NCI-H2029 treated with DMSO at 0.1 percent for 48 hours (cell line): ENCODE measurements at regions not wholly inside any gene's neighbourhood (a gene's known extent, or its start where the extent isn't known, plus 50 kb on each side); places are given as distances from the start of the nearest gene placed in this dataset.
"Not testable (repeated sequence)": the region's sequence is repeated elsewhere in the genome, so short reads cannot be mapped to it uniquely, and the experiment has no call there.

ENCODE experiments used
- DNase-seq: peaks from one replicate; lab custom pipeline; 2025; lab: John Stamatoyannopoulos, UW

GRCh38 chr6:85010865-85011264 lies 246.5 kb upstream of the TBX18 start:
- DNase-seq = no peak

DNA sequence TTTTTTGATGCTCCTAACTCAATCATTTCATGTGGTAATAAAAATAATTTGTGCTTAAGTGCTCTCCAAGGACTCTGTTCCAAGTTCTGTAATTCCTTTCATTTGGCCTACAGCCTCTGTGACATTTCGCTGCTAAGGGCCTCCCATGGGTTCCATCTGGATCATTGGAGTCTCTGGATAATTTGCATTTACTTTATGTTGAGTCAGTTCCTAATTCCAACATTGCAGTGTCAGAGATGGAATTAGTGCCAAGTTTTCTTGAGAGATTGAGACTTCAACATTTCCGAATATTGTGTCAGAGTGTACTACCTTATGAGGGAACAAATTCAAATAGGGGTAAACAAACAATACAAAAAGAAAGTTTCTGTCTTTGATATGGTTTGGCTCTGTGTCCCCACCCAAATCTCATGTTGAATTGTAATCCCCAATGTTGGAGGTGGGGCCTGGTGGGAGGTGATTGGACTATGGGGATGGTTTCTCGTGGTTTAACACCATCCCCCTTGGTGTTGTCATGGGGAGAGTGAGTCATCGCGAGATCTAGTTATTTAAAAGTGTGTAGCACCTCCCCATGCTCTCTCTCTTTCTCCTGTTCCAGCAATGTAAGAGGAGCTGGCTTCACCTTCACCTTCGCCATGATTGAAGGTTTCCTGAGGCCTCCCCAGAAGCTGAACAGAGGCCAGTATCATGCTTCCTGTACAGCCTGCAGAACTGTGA lies 244.1 kb upstream of the TBX18 start:
- no peak for DNase-seq

DNA sequence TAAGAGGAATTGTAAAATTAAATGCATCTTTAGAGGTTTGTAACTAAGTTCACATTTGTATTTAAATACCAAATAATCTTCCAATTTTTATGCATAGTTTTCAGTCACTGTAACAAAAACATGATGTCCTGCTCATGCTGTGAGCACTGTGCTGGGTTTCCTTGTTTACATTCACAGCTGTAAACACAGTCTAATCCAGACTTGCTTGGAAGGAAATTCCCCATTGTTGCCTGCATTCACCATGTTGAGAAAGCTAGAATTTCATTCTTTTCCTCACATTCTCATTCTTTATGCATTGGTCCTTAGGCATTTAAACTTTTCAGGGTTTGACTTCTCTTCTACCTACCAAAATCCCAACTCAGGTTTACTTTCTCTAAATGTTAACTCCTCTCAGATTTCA lies 242.0 kb upstream of the TBX18 start:
- DNase-seq = no peak

- no peak for DNase-seq
Observed at GRCh38 chr6:85005494-85005893, 241.1 kb upstream of the TBX18 start.

- DNase-seq = no peak
Observed at GRCh38 chr6:85004361-85004995, 240.1 kb upstream of the TBX18 start.

GRCh38 chr6:85002847-85003246 lies 238.4 kb upstream of the TBX18 start:
- no peak for DNase-seq

- no peak for DNase-seq
Observed at GRCh38 chr6:85000001-85000400, 235.6 kb upstream of the TBX18 start.

- no peak for DNase-seq
Observed at GRCh38 chr6:84998223-84998622, 233.8 kb upstream of the TBX18 start.

DNA sequence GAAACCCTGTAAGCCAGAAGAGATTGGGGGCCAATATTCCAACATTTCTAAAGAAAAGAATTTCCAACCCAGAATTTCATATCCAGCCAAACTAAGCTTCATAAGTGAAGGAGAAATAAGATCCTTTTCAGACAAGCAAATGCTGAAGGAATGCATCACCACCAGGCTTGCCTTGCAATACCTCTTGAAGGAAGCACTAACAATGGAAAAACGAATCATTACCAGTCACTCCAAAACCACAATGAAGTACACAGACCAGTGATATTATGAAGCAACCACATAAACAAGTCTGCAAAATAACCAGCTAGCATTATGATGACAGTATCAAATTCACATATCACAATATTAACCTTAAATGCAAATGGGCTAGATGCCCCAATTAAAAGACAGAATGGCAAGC lies 224.4 kb upstream of the TBX18 start:
- not testable (repeated sequence) for DNase-seq

- DNase-seq = not testable (repeated sequence)
Observed at GRCh38 chr6:84985490-84985889, 221.1 kb upstream of the TBX18 start.

DNA sequence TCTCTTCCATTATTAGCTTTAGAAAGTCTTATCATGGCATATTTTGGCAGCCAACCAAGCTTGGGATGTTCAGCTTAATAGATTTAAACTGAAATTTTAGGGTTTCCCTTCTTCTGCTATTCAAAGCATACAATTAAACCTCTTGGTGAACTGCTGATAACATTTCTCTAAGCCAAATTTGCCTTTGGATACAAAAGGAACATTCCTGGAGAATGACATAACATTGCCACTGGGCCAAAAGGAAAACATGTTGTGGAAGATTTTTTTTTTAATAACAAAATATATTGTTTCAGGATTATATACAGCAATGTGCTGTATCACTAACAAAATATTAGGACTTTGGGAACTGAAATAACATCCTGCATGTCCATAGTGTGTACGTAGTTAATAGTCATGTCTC lies 215.1 kb upstream of the TBX18 start:
- no peak for DNase-seq

GRCh38 chr6:84977363-84977705 lies 212.9 kb upstream of the TBX18 start:
- DNase-seq = no peak

DNA sequence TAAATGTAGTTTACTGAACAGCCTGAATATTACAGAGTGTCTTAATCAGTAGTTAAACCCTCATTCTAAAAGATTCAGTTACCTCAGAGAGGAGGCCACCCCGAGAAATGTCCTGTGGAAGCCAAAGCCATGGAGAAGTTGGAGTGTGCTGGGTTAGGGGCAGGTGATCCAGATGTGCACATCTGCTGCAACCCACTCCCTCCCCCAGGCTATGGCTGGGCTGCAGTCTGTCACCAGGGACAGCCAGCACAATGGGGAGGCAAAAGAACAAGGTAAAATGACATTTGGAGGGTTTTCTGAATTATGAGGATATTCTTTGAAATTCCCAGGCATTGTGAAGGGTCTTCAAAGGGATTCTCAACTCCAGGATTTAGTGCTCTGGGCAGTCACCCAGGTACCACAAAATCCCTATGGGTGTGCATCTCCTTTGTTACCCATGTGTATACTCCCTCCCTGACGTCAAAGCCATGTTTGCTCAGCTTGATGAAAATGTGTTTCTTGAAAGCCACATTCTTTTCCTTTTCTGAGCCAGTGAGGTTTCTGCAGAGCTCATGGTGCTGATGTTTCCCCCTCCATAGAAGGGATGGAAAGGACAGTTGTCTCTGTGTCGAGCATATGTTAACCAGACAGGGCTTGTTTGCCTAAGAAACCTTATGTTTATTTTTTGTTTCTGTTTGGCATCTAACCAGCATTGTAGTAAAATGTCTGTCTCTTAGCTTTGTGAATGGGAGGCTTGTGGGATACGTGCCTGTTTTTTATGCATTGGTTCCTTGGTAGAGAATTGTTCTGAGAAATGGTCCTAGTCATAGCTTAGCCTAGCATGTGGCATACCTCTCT lies 212.3 kb upstream of the TBX18 start:
- DNase-seq = peak; percentile 90

- no peak for DNase-seq
Observed at GRCh38 chr6:84975316-84975715, 210.9 kb upstream of the TBX18 start.

- no peak for DNase-seq
Observed at GRCh38 chr6:84973606-84974005, 209.2 kb upstream of the TBX18 start.

DNA sequence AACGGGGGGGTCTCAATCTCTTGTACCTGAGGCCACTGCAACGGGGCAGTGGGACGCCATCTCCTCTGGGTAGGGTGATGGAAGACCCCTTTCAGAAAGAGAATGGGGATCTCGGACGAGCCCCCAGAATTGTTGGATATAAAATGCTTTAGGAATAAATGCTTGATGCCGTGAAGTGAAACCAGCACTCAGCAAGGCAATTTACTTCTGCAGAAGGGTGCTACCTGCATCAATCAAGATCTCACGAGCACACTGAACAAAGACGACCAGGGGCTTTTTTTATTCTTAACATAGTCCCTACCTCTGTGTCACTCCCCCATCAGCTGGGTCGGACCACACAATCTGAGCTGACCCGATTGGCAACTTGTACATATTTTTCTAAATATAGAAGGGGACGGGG lies 203.6 kb upstream of the TBX18 start:
- DNase-seq = no peak

GRCh38 chr6:84967389-84967788 lies 203.0 kb upstream of the TBX18 start:
- DNase-seq = no peak

DNA sequence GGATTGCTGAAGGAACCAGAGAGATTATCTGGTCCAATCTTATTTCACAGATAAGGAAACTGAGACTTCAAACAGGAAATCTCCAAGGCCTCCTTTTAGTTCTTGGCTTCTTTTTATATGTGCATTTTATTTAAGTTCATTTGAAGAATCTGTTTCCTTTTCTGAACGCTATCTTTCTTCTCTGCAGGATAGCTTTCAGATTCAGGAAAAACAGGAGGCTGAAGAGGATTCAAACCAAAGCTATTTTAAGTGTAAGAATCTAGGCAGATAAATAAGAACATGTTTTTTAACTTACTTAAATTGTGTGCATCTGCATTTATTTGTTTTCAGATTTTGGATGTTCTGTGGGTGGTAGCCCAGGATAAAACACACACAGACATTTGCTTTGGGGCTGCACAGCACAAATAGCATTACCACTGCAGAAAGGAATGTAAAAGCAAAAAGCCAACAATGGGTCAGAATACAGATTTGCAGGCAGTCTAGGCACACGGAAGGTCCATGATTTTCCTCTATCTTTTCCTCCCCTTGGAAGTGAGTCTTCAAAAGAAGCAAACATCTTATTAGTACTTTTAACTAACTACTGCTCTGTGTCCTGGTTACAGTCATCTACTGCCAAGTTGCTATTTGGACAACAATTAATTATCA lies 188.8 kb upstream of the TBX18 start:
- no peak for DNase-seq

GRCh38 chr6:84944926-84945325 lies 180.5 kb upstream of the TBX18 start:
- DNase-seq = not testable (repeated sequence)

DNA sequence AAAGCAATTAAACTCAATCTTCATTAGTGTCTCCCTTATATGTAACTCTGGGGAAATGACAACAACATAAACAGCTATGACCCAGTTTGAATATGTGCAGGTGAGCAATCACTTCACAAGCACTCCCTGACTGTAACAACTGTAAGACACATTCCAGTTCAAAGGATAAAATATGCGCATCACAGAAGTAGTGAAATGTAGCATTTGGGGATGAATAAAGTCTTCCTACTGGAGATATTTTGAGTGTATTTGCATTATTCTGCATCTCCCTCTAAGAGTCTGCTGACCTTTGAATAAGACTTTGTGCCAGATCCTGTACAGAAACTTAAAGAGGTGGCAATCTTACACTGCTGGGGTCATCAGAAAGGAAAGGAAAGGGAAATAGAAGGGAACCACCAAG lies 179.5 kb upstream of the TBX18 start:
- DNase-seq = no peak

GRCh38 chr6:84941609-84942008 lies 177.2 kb upstream of the TBX18 start:
- not testable (repeated sequence) for DNase-seq

- DNase-seq = no peak
Observed at GRCh38 chr6:84929212-84929611, 164.8 kb upstream of the TBX18 start.

DNA sequence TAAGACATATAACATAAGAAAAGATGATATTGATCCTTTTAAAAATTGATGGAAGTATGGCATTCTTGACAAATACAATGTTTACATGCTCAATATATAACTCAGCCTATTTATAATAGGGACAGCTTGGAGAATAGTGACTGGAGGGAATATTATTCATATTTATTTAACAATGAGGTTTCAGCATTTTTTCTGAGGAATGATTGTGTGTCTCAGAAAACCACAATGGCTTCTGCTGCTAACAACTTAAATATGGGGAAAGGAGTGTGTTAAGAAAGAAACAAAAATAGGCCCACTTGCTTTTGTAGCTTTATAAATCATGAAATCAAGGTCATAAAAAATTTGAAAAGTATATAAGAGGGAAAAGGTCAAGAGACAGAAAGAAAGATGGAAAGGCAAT lies 163.2 kb upstream of the TBX18 start:
- DNase-seq = no peak
